ENCODE measurements at regions not wholly inside any gene's neighbourhood (a gene's known extent, or its start where the extent isn't known, plus 50 kb on each side); places are given as distances from the start of the nearest gene placed in this dataset.
"Not testable (repeated sequence)": the region's sequence is repeated elsewhere in the genome, so short reads cannot be mapped to it uniquely, and the experiment has no call there.

GRCh38 chr2:22143840-22144239 lies 1020.1 kb downstream of the TDRD15 start:
- ATAC-seq (ENCODE audit: low FRiP score): no peak
- DNase-seq (ENCODE audit: low spot score): no peak
- no peak for TF ChIP-seq CTCF (IDR thresholded peaks at IDR 0.05)

GRCh38 chr2:22153931-22154613 lies 1030.3 kb downstream of the TDRD15 start:
- no peak for TF ChIP-seq CTCF (IDR thresholded peaks at IDR 0.05)
- DNase-seq (ENCODE audit: low spot score): no peak
- no peak for ATAC-seq (ENCODE audit: low FRiP score)

- not testable (repeated sequence) for ATAC-seq (ENCODE audit: low FRiP score)
Observed at GRCh38 chr2:22156661-22157060, 1032.9 kb downstream of the TDRD15 start.

GRCh38 chr2:22167256-22167655 lies 1043.5 kb downstream of the TDRD15 start:
- no peak for ATAC-seq (ENCODE audit: low FRiP score)
- DNase-seq (ENCODE audit: low spot score): no peak
- no peak for TF ChIP-seq CTCF (IDR thresholded peaks at IDR 0.05)

More at GRCh38 chr2:22156661-22157060, 1032.9 kb downstream of the TDRD15 start:
- DNase-seq (ENCODE audit: low spot score): not testable (repeated sequence)

GRCh38 chr2:22175003-22175402 lies 1051.2 kb downstream of the TDRD15 start:
- no peak for ATAC-seq (ENCODE audit: low FRiP score)
- TF ChIP-seq CTCF (IDR thresholded peaks at IDR 0.05): no peak
- DNase-seq (ENCODE audit: low spot score): no peak

GRCh38 chr2:22185251-22185650 lies 1061.5 kb downstream of the TDRD15 start:
- no peak for TF ChIP-seq CTCF (IDR thresholded peaks at IDR 0.05)
- DNase-seq (ENCODE audit: low spot score): no peak
- ATAC-seq (ENCODE audit: low FRiP score): no peak

GRCh38 chr2:22186261-22186828 lies 1062.6 kb downstream of the TDRD15 start:
- not testable (repeated sequence) for ATAC-seq (ENCODE audit: low FRiP score); DNase-seq (ENCODE audit: low spot score)

- ATAC-seq (ENCODE audit: low FRiP score) (no peak), DNase-seq (ENCODE audit: low spot score) (no peak)
- no peak for TF ChIP-seq CTCF (IDR thresholded peaks at IDR 0.05)
Observed at GRCh38 chr2:22189893-22190480, 1066.2 kb downstream of the TDRD15 start.

Data from omental fat pad (tissue), 3 donors.